H9 (cell line): ENCODE measurements at regions not wholly inside any gene's neighbourhood (a gene's known extent, or its start where the extent isn't known, plus 50 kb on each side); places are given as distances from the start of the nearest gene placed in this dataset.

Experiments
- DNase-seq: peaks from one replicate; pipeline ENCODE4 v3.0.0-alpha.2; 2017
- H2AFZ ChIP-seq: one replicate; pipeline ENCODE4 v1.6.1; 2013; ENCODE audit warnings: mild to moderate bottlenecking, low read length, control low read depth, moderate library complexity
- H2AK5ac ChIP-seq: 2 replicates; pipeline ENCODE4 v1.6.1; 2013; ENCODE audit warnings: low read length, control low read depth, mixed read lengths; ENCODE audit not compliant: insufficient read length
- H2BK120ac ChIP-seq: one replicate; pipeline ENCODE4 v1.6.1; 2013; ENCODE audit warnings: low read depth, mild to moderate bottlenecking, low read length, control low read depth, inconsistent platforms; ENCODE audit not compliant: poor library complexity, severe bottlenecking
- H2BK12ac ChIP-seq: 2 replicates; pipeline ENCODE4 v1.6.1; 2013; ENCODE audit warnings: low read length, control low read depth, mixed read lengths, low read depth; ENCODE audit not compliant: insufficient read length
- H2BK15ac ChIP-seq: 2 replicates; pipeline ENCODE4 v1.6.1; 2013; ENCODE audit warnings: low read depth, low read length, control low read depth
- H2BK20ac ChIP-seq: one replicate; pipeline ENCODE4 v1.6.1; 2013; ENCODE audit warnings: low read depth, mild to moderate bottlenecking, low read length, control low read depth, inconsistent platforms; ENCODE audit not compliant: poor library complexity, severe bottlenecking
- H2BK5ac ChIP-seq: 2 replicates; pipeline ENCODE4 v1.6.1; 2013; ENCODE audit warnings: low read length, control low read depth, mixed read lengths; ENCODE audit not compliant: insufficient read length
- H3K14ac ChIP-seq: 2 replicates; pipeline ENCODE4 v1.6.1; 2013; ENCODE audit warnings: low read length, control low read depth; ENCODE audit not compliant: insufficient read depth
- H3K18ac ChIP-seq: 2 replicates; pipeline ENCODE4 v1.6.1; 2013; ENCODE audit warnings: low read depth, mild to moderate bottlenecking, mixed read lengths, low read length, control low read depth; ENCODE audit not compliant: insufficient read length
- H3K23ac ChIP-seq: 2 replicates; pipeline ENCODE4 v1.6.1; 2013; ENCODE audit warnings: low read length, control low read depth, mixed read lengths, low read depth; ENCODE audit not compliant: insufficient read length
- H3K23me2 ChIP-seq: 2 replicates; pipeline ENCODE4 v1.6.1; 2013; ENCODE audit warnings: low read depth, mild to moderate bottlenecking, mixed read lengths, low read length, control low read depth; ENCODE audit not compliant: insufficient read length, poor library complexity, severe bottlenecking
- H3K27ac ChIP-seq: 2 replicates; pipeline ENCODE4 v1.5.1; 2013; ENCODE audit warnings: low read length, control low read depth, mixed read lengths, low read depth; ENCODE audit not compliant: insufficient read length
- H3K27me3 ChIP-seq: 2 replicates; pipeline ENCODE4 v1.6.1; 2013; ENCODE audit warnings: low read length, control low read depth, inconsistent platforms; ENCODE audit not compliant: insufficient read depth
- H3K4ac ChIP-seq: 2 replicates; pipeline ENCODE4 v1.6.1; 2013; ENCODE audit warnings: low read depth, mild to moderate bottlenecking, control low read depth, inconsistent platforms, low read length, moderate library complexity
- H3K4me1 ChIP-seq: 2 replicates; pipeline ENCODE4 v1.6.1; 2013; ENCODE audit warnings: low read length, control low read depth, inconsistent platforms; ENCODE audit not compliant: insufficient read depth
- H3K4me2 ChIP-seq: 2 replicates; pipeline ENCODE4 v1.6.1; 2013; ENCODE audit warnings: low read length, control low read depth, mixed read lengths; ENCODE audit not compliant: insufficient read length, insufficient read depth
- H3K56ac ChIP-seq: 2 replicates; pipeline ENCODE4 v1.6.1; 2013; ENCODE audit warnings: low read depth, mild to moderate bottlenecking, mixed read lengths, low read length, control low read depth; ENCODE audit not compliant: insufficient read length
- H3K79me1 ChIP-seq: 2 replicates; pipeline ENCODE4 v1.6.1; 2013; ENCODE audit warnings: low read depth, mild to moderate bottlenecking, moderate library complexity, low read length, control low read depth, inconsistent platforms; ENCODE audit not compliant: insufficient read depth, poor library complexity, severe bottlenecking
- H3K79me2 ChIP-seq: 2 replicates; pipeline ENCODE4 v1.6.1; 2013; ENCODE audit warnings: low read length, control low read depth, inconsistent platforms; ENCODE audit not compliant: insufficient read depth
- H3K9ac ChIP-seq: 2 replicates; pipeline ENCODE4 v1.6.1; 2013; ENCODE audit warnings: low read length, control low read depth, mixed read lengths; ENCODE audit not compliant: insufficient read length; ENCODE audit errors: extremely low read depth
- H3K9me3 ChIP-seq: one replicate; pipeline ENCODE4 v1.6.1; 2013; ENCODE audit warnings: low read depth, low read length, inconsistent platforms; ENCODE audit not compliant: control insufficient read depth
- H3T11ph ChIP-seq: one replicate; pipeline ENCODE4 v1.6.1; 2013; ENCODE audit warnings: mild to moderate bottlenecking, low read length, control low read depth, inconsistent platforms
- H4K20me1 ChIP-seq: one replicate; pipeline ENCODE4 v1.6.1; 2013; ENCODE audit not compliant: control insufficient read depth, insufficient read length, insufficient read depth
- H4K5ac ChIP-seq: 2 replicates; pipeline ENCODE4 v1.6.1; 2013; ENCODE audit warnings: low read depth, mild to moderate bottlenecking, mixed read lengths, low read length, control low read depth; ENCODE audit not compliant: insufficient read length
- H4K8ac ChIP-seq: replicated peaks from 2 replicates; pipeline ENCODE4 v1.6.1; 2013; ENCODE audit warnings: low read length, control low read depth, mixed read lengths, low read depth; ENCODE audit not compliant: insufficient read length
- H4K91ac ChIP-seq: 2 replicates; pipeline ENCODE4 v1.6.1; 2013; ENCODE audit warnings: low read depth, mild to moderate bottlenecking, moderate library complexity, mixed read lengths, low read length, control low read depth; ENCODE audit not compliant: insufficient read length
- H3K27ac Mint-ChIP-seq, 3 experiments: 2 replicates in 2 of 3; 3 replicates in 1 of 3; pipeline ENCODE4 v1.8.0; 2020 to 2021; ENCODE audit warnings: mixed read lengths in 3 of 3, mild to moderate bottlenecking in 1 of 3, moderate library complexity in 1 of 3
- H3K27me3 Mint-ChIP-seq: 2 replicates; pipeline ENCODE4 v1.8.0; 2021; ENCODE audit warnings: low read depth, mild to moderate bottlenecking, moderate library complexity, mixed read lengths
- H3K36me3 Mint-ChIP-seq, 3 experiments: 2 replicates in 2 of 3; 3 replicates in 1 of 3; pipeline ENCODE4 v1.8.0; 2020 to 2021; ENCODE audit warnings: low read depth in 3 of 3, mixed read lengths in 3 of 3; ENCODE audit not compliant: insufficient read depth in 1 of 3
- H3K4me1 Mint-ChIP-seq, 2 experiments: 2 replicates each; pipeline ENCODE4 v1.8.0; 2020; ENCODE audit warnings: mixed read lengths in 2 of 2
- H3K4me3 Mint-ChIP-seq, 2 experiments: 2 replicates in 1 of 2; 3 replicates in 1 of 2; pipeline ENCODE4 v1.8.0; 2020 to 2021; ENCODE audit warnings: mild to moderate bottlenecking in 2 of 2, mixed read lengths in 2 of 2, moderate library complexity in 1 of 2
- H3K9me3 Mint-ChIP-seq, 2 experiments: 2 replicates in 1 of 2; 3 replicates in 1 of 2; pipeline ENCODE4 v1.8.0; 2020; ENCODE audit warnings: mild to moderate bottlenecking in 2 of 2, mixed read lengths in 2 of 2, moderate library complexity in 1 of 2
- WGBS: extraction: QIAGEN DNeasy Blood & Tissue Kit; methylation state at CpG from one replicate; pipeline ENCODE4 v1.1.7; 2013; ENCODE audit warnings: missing lambda C conversion rate, low lambda C conversion rate, mixed read lengths; ENCODE audit not compliant: insufficient read length; ENCODE audit errors: extremely low coverage; 5-methylcytosine and 5-hydroxymethylcytosine counted together
- TF ChIP-seq, protein P1 (sequence below): fragments of 200-600 bp; sonication (generic); conservative IDR thresholded peaks from 3 replicates; pipeline ENCODE4 v1.8.0; 2021; ENCODE audit warnings: antibody characterized with exemption, mild to moderate bottlenecking

DNA sequence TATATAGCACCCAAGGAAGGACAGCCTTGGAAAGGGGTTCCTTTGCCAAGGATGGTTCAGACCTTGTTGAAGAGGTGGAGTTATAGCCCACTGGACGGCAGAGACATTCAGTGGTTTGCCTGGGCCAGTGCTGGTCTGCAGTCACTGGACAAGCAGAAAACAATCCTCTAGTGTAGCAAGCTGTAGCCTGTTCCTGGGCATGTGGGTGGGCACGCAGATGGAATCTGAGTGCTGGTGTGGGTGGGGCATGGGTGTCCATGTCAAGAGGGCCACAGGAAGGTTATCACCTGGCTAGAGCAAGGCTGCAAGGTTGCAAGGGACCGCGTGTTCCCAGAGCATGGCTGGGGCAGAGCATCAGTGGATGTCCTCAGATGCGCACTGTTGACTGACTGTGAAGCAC lies 244.7 kb downstream of the PTPRU start:
- no peaks in the 10 kb centered on the region for H3K9me3 ChIP-seq
- no peak overlapping the region for H3K14ac ChIP-seq
- H4K8ac ChIP-seq, result no peak overlapping the region
- H3K18ac ChIP-seq, result no peak overlapping the region
- H2BK20ac ChIP-seq, result no peak overlapping the region
- H3K27me3 ChIP-seq, result no peaks in the 10 kb centered on the region
- H3K27ac ChIP-seq, result no peak overlapping the region
- no peak overlapping the region for H2BK120ac ChIP-seq
- no peak overlapping the region for H2BK5ac ChIP-seq
- Mint-ChIP-seq H3K36me3 (no peaks in the 10 kb centered on the region), H3K9me3 (no peaks in the 10 kb centered on the region), H3K4me3 (no peak overlapping the region), H3K27ac (no peak overlapping the region), H3K27me3 (peaks cover 13% of the 10 kb centered on the region), H3K4me1 (peaks cover 15% of the 10 kb centered on the region in 2 experiments)
- no peak overlapping the region for H4K5ac ChIP-seq
- no peaks in the 10 kb centered on the region for H4K20me1 ChIP-seq
- H3K9ac ChIP-seq, result no peak overlapping the region
- no peaks in the 10 kb centered on the region for H3K79me2 ChIP-seq
- no peak overlapping the region for H3K4me2 ChIP-seq
- H3K4ac ChIP-seq, result no peak overlapping the region
- no peak overlapping the region for H3T11ph ChIP-seq
- no CpG with 5 or more reads among the region's 5 CpGs for WGBS
- DNase-seq, result no peak
- H3K23me2 ChIP-seq, result peaks cover 7% of the 10 kb centered on the region
- no peak overlapping the region for H2BK12ac ChIP-seq
- H3K56ac ChIP-seq, result no peak overlapping the region
- H4K91ac ChIP-seq, result no peak overlapping the region
- no peak overlapping the region for H2AK5ac ChIP-seq
- no peaks in the 10 kb centered on the region for H3K79me1 ChIP-seq
- H2AFZ ChIP-seq, result no peak overlapping the region
- no peaks in the 10 kb centered on the region for H3K4me1 ChIP-seq
- TF ChIP-seq, protein P1, sequence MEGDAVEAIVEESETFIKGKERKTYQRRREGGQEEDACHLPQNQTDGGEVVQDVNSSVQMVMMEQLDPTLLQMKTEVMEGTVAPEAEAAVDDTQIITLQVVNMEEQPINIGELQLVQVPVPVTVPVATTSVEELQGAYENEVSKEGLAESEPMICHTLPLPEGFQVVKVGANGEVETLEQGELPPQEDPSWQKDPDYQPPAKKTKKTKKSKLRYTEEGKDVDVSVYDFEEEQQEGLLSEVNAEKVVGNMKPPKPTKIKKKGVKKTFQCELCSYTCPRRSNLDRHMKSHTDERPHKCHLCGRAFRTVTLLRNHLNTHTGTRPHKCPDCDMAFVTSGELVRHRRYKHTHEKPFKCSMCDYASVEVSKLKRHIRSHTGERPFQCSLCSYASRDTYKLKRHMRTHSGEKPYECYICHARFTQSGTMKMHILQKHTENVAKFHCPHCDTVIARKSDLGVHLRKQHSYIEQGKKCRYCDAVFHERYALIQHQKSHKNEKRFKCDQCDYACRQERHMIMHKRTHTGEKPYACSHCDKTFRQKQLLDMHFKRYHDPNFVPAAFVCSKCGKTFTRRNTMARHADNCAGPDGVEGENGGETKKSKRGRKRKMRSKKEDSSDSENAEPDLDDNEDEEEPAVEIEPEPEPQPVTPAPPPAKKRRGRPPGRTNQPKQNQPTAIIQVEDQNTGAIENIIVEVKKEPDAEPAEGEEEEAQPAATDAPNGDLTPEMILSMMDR, result no peak
- H3K23ac ChIP-seq, result no peak overlapping the region
- no peak overlapping the region for H2BK15ac ChIP-seq
